Keratinocyte (primary cell): ENCODE measurements at regions not wholly inside any gene's neighbourhood (a gene's known extent, or its start where the extent isn't known, plus 50 kb on each side); places are given as distances from the start of the nearest gene placed in this dataset.
"Not testable (repeated sequence)": the region's sequence is repeated elsewhere in the genome, so short reads cannot be mapped to it uniquely, and the experiment has no call there.

Experiments used
- DNase-seq: peaks from one replicate; pipeline ENCODE4 v3.0.0-alpha.2; 2011; ENCODE audit warnings: low read depth, missing footprints, low spot score
- FAIRE-seq: peaks from 2 replicates; lab custom pipeline; 2011; peaks lifted over from hg19 to GRCh38; lab: Jason Lieb, UNC
- H2AFZ ChIP-seq: 2 replicates; pipeline ENCODE4 v1.6.0; 2012; ENCODE audit warnings: low read length, control low read depth, inconsistent platforms; ENCODE audit not compliant: control insufficient read depth
- H3K27ac ChIP-seq: 2 replicates; pipeline ENCODE4 v1.5.1; 2011; ENCODE audit warnings: low read length; ENCODE audit not compliant: control insufficient read depth, insufficient read depth
- H3K27me3 ChIP-seq: 3 replicates; pipeline ENCODE4 v1.6.0; 2011; ENCODE audit warnings: low read length; ENCODE audit not compliant: control insufficient read depth, insufficient read depth; ENCODE audit errors: extremely low read depth
- H3K36me3 ChIP-seq, 2 experiments: 2 replicates in 1 of 2; 3 replicates in 1 of 2; pipeline ENCODE4 v1.5.1; 2011; ENCODE audit warnings: low read length in 2 of 2, mild to moderate bottlenecking in 1 of 2; ENCODE audit not compliant: control insufficient read depth in 2 of 2, insufficient read depth in 2 of 2; ENCODE audit errors: extremely low read depth in 1 of 2
- H3K4me1 ChIP-seq: 3 replicates; pipeline ENCODE4 v1.5.1; 2011; ENCODE audit warnings: low read length; ENCODE audit not compliant: control insufficient read depth, insufficient read depth; ENCODE audit errors: extremely low read depth
- H3K4me2 ChIP-seq: 3 replicates; pipeline ENCODE4 v1.6.0; 2011; ENCODE audit warnings: low read depth, low read length; ENCODE audit not compliant: control insufficient read depth, insufficient read depth; ENCODE audit errors: extremely low read depth
- H3K4me3 ChIP-seq, 3 experiments: fragments of 200-600 bp in 1 of 3; sonication (generic) in 1 of 3; 2 replicates in 2 of 3; 3 replicates in 1 of 3; pipeline ENCODE4 v1.5.1; 2011 to 2016; ENCODE audit warnings: low read length in 3 of 3, mild to moderate bottlenecking in 3 of 3, control low read depth in 2 of 3, inconsistent platforms in 1 of 3, low read depth in 1 of 3, mixed read lengths in 1 of 3, mixed run types in 1 of 3, moderate library complexity in 1 of 3; ENCODE audit not compliant: control insufficient read depth in 2 of 3, insufficient read depth in 2 of 3; ENCODE audit errors: extremely low read depth in 1 of 3
- H3K79me2 ChIP-seq: 2 replicates; pipeline ENCODE4 v1.6.0; 2012; ENCODE audit warnings: low read length; ENCODE audit not compliant: control insufficient read depth, insufficient read depth
- H3K9ac ChIP-seq: 3 replicates; pipeline ENCODE4 v1.6.0; 2011; ENCODE audit warnings: low read length; ENCODE audit not compliant: control insufficient read depth, insufficient read depth; ENCODE audit errors: extremely low read depth
- H3K9me1 ChIP-seq: 3 replicates; pipeline ENCODE4 v1.6.0; 2011; ENCODE audit warnings: low read length; ENCODE audit not compliant: control insufficient read depth, insufficient read depth; ENCODE audit errors: extremely low read depth
- H3K9me3 ChIP-seq: 2 replicates; pipeline ENCODE4 v1.5.1; 2012; ENCODE audit warnings: low read depth, low read length; ENCODE audit not compliant: control insufficient read depth
- H4K20me1 ChIP-seq: 3 replicates; pipeline ENCODE4 v1.6.0; 2011; ENCODE audit warnings: low read length; ENCODE audit not compliant: control insufficient read depth, insufficient read depth; ENCODE audit errors: extremely low read depth
- CTCF ChIP-seq, 3 experiments: IDR thresholded peaks in 1 of 3; conservative IDR thresholded peaks in 1 of 3; optimal IDR thresholded peaks in 1 of 3; 2 replicates in 2 of 3; 3 replicates in 1 of 3; pipeline versions ENCODE3 to v1.5.1; 2011; ENCODE audit warnings: low read length in 3 of 3, mild to moderate bottlenecking in 3 of 3, moderate library complexity in 2 of 3, control low read depth in 1 of 3, inconsistent platforms in 1 of 3; ENCODE audit not compliant: insufficient read depth in 2 of 3; ENCODE audit errors: extremely low read depth in 1 of 3
- EZH2 ChIP-seq: IDR thresholded peaks from one replicate; pipeline ENCODE4 v1.6.1; 2012; ENCODE audit warnings: inconsistent platforms, mild to moderate bottlenecking, low read length, moderate library complexity
- dilution Hi-C: fragments of 300-500 bp; cut with MboI; formaldehyde crosslinking; loops from one replicate; pipeline ENCODE4 v1.7.0; 2020; ENCODE audit warnings: low sequenced_read_pairs; ENCODE audit not compliant: extremely low pct_ligation_motif_present

GRCh38 chr2:113386780-113387433 lies 50.6 kb upstream of the ZNG1B start:
- H4K20me1 ChIP-seq, FAIRE-seq, dilution Hi-C loops, H3K9me1 ChIP-seq, H3K27ac ChIP-seq, H3K4me3 ChIP-seq, H3K27me3 ChIP-seq, H3K36me3 ChIP-seq, H3K79me2 ChIP-seq, H3K9ac ChIP-seq, H2AFZ ChIP-seq, H3K9me3 ChIP-seq, DNase-seq, H3K4me2 ChIP-seq, H3K4me1 ChIP-seq: not testable (repeated sequence)

GRCh38 chr2:113379621-113380020 lies 57.9 kb upstream of the ZNG1B start:
- H3K4me2 ChIP-seq, H3K4me3 ChIP-seq, H3K9ac ChIP-seq, H3K79me2 ChIP-seq, H3K27me3 ChIP-seq, dilution Hi-C loops, DNase-seq, H3K36me3 ChIP-seq, H3K9me3 ChIP-seq, FAIRE-seq, H3K27ac ChIP-seq, H2AFZ ChIP-seq, H4K20me1 ChIP-seq, H3K9me1 ChIP-seq, H3K4me1 ChIP-seq: not testable (repeated sequence)

- H3K4me1 ChIP-seq: no peaks in the 10 kb centered on the region
- H2AFZ ChIP-seq: no peak overlapping the region
- dilution Hi-C loops: no loop called here
- H3K79me2 ChIP-seq: no peaks in the 10 kb centered on the region
- no peak for FAIRE-seq
- no peak overlapping the region for H3K4me2 ChIP-seq
- no peak for TF ChIP-seq CTCF (optimal IDR thresholded peaks at IDR 0.05 in 1 of 3, IDR thresholded peaks at IDR 0.05 in 1 of 3, conservative IDR thresholded peaks at IDR 0.05 in 1 of 3; ENCODE audit: extremely low read depth in 1 of 3, insufficient read depth in 2 of 3, low read length in 3 of 3)
- no peak for TF ChIP-seq EZH2
- no peak overlapping the region for H3K4me3 ChIP-seq
- H3K9me3 ChIP-seq: no peaks in the 10 kb centered on the region
- no peak overlapping the region for H3K27ac ChIP-seq
- no peaks in the 10 kb centered on the region for H3K36me3 ChIP-seq
- no peaks in the 10 kb centered on the region for H3K27me3 ChIP-seq
- no peaks in the 10 kb centered on the region for H4K20me1 ChIP-seq
- DNase-seq: no peak
- H3K9ac ChIP-seq: no peak overlapping the region
- H3K9me1 ChIP-seq: no peaks in the 10 kb centered on the region
Observed at GRCh38 chr2:113376913-113377445, 60.5 kb upstream of the ZNG1B start.
